PC-3 (cell line): ENCODE measurements at regions not wholly inside any gene's neighbourhood (a gene's known extent, or its start where the extent isn't known, plus 50 kb on each side); places are given as distances from the start of the nearest gene placed in this dataset.

ENCODE experiments used
- ATAC-seq: fragments of 200-7000 bp; cut with Tn5 transposase; 2 replicates; pipeline ENCODE4 v1.9.1; 2020; ENCODE audit warnings: mild to moderate bottlenecking, moderate library complexity
- BruUV-seq: library from RNA; stranded (reverse); fragments of 400-500 nt; replicated peaks from 2 replicates; lab custom pipeline; 2021; lab: Mats Ljungman, UMichigan
- CTCF ChIA-PET: fragments of 300-600 bp; sonication (Branson Sonifier 250); formaldehyde crosslinking; loops from one replicate; lab custom pipeline; 2022; ENCODE audit warnings: antibody characterized with exemption; lab: Charles Lee
- POLR2A ChIA-PET: fragments of 300-600 bp; sonication (Branson Sonifier 250); formaldehyde crosslinking; loops from one replicate; lab custom pipeline; 2022; ENCODE audit warnings: antibody characterized with exemption; ENCODE audit not compliant: unreplicated experiment; lab: Charles Lee
- DNase-seq: peaks from one replicate; pipeline ENCODE4 v3.0.0-alpha.2; 2015
- H2AFZ ChIP-seq: fragments of 300-600 bp; sonication (generic); 2 replicates; pipeline ENCODE4 v1.6.0; 2016; ENCODE audit warnings: antibody characterized with exemption, low read length
- H3F3A ChIP-seq: fragments of 300-600 bp; sonication (generic); one replicate; pipeline ENCODE4 v1.6.0; 2017; ENCODE audit warnings: antibody characterized with exemption, low read length, control low read depth, mild to moderate bottlenecking; ENCODE audit not compliant: unreplicated experiment
- H3K27ac ChIP-seq: fragments of 300-600 bp; sonication (generic); 2 replicates; pipeline ENCODE4 v1.5.1; 2016; ENCODE audit warnings: mild to moderate bottlenecking, low read length
- H3K27me3 ChIP-seq: fragments of 300-600 bp; sonication (generic); 2 replicates; pipeline ENCODE4 v1.6.1; 2016; ENCODE audit warnings: low read length, mixed read lengths
- H3K36me3 ChIP-seq: fragments of 300-600 bp; sonication (generic); 2 replicates; pipeline ENCODE4 v1.6.1; 2016; ENCODE audit warnings: low read depth, mixed run types, low read length, mixed read lengths
- H3K4me1 ChIP-seq: fragments of 300-600 bp; sonication (generic); 2 replicates; pipeline ENCODE4 v1.5.1; 2016; ENCODE audit warnings: low read length; ENCODE audit not compliant: insufficient read depth
- H3K4me2 ChIP-seq: fragments of 300-600 bp; sonication (generic); 2 replicates; pipeline ENCODE4 v1.6.0; 2016; ENCODE audit warnings: low read length
- H3K4me3 ChIP-seq: fragments of 300-600 bp; sonication (generic); 2 replicates; pipeline ENCODE4 v1.5.1; 2016; ENCODE audit warnings: mild to moderate bottlenecking, low read length, mixed read lengths
- H3K79me2 ChIP-seq: fragments of 300-600 bp; sonication (generic); 2 replicates; pipeline ENCODE4 v1.6.1; 2017; ENCODE audit warnings: low read length, mixed read lengths
- H3K9ac ChIP-seq: fragments of 300-600 bp; sonication (generic); 2 replicates; pipeline ENCODE4 v1.6.0; 2016; ENCODE audit warnings: mild to moderate bottlenecking, low read length
- H3K9me2 ChIP-seq: fragments of 300-600 bp; sonication (generic); replicated peaks from 2 replicates; pipeline ENCODE4 v1.6.1; 2016; ENCODE audit warnings: mixed run types, low read length, mixed read lengths
- H3K9me3 ChIP-seq: fragments of 300-600 bp; sonication (generic); 2 replicates; pipeline ENCODE4 v1.6.1; 2016; ENCODE audit warnings: low read length, mixed read lengths
- H4K20me1 ChIP-seq: fragments of 300-600 bp; sonication (generic); 2 replicates; pipeline ENCODE4 v1.6.1; 2016; ENCODE audit warnings: low read length, mixed read lengths
- EZH2 ChIP-seq: fragments of 300-600 bp; sonication (generic); IDR thresholded peaks from one replicate; pipeline ENCODE4 v1.6.1; 2017; ENCODE audit warnings: antibody characterized with exemption, mild to moderate bottlenecking, low read length; ENCODE audit not compliant: unreplicated experiment
- EZH2phosphoT487 ChIP-seq: fragments of 300-600 bp; sonication (generic); IDR thresholded peaks from 2 replicates; pipeline ENCODE4 v1.6.1; 2018; ENCODE audit warnings: mild to moderate bottlenecking, antibody characterized with exemption, low read length, borderline replicate concordance
- intact Hi-C: fragments of 100-400 bp; cut with micrococcal nuclease; formaldehyde crosslinking; loops from 2 replicates; pipeline ENCODE4 v1.9.0; 2023
- TF ChIP-seq, protein P1 (sequence below): fragments of 300-600 bp; sonication (generic); conservative IDR thresholded peaks from 2 replicates; pipeline ENCODE4 v1.5.1; 2017; ENCODE audit warnings: antibody characterized with exemption, low read depth, mild to moderate bottlenecking, low read length

DNA sequence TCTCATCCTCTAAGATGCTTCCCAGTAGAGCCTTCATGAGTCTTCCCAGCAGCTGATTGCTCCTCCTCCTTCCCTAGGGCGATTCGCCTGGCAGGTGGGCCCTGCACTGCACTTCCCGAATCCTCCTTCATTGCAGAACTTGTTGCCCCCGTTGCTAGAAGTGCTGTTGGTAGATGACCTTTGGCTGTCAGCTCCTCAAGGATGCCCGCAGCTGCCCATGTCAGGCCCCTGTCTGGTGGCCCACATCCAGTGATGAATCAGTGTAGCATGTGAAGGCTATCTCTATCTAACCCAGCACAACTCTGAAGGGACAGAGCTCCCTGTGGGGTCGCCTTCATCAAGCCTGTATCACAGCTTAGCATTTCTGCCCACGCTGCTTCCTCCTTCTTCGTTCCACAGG lies 52.1 kb upstream of the F3 start:
- no peaks in the 10 kb centered on the region for H3F3A ChIP-seq
- no peak overlapping the region for H3K4me2 ChIP-seq
- no peaks in the 10 kb centered on the region for H4K20me1 ChIP-seq
- H3K27ac ChIP-seq = no peak overlapping the region
- H2AFZ ChIP-seq = no peak overlapping the region
- H3K4me3 ChIP-seq = no peak overlapping the region
- intact Hi-C loops = no loop called here
- POLR2A ChIA-PET = no interaction called here
- no peaks in the 10 kb centered on the region for H3K27me3 ChIP-seq
- no peak overlapping the region for H3K9ac ChIP-seq
- peaks cover 5% of the 10 kb centered on the region; the same call in 1 of the 2 replicates for H3K4me1 ChIP-seq
- H3K9me2 ChIP-seq = no peaks in the 10 kb centered on the region
- TF ChIP-seq, protein P1, sequence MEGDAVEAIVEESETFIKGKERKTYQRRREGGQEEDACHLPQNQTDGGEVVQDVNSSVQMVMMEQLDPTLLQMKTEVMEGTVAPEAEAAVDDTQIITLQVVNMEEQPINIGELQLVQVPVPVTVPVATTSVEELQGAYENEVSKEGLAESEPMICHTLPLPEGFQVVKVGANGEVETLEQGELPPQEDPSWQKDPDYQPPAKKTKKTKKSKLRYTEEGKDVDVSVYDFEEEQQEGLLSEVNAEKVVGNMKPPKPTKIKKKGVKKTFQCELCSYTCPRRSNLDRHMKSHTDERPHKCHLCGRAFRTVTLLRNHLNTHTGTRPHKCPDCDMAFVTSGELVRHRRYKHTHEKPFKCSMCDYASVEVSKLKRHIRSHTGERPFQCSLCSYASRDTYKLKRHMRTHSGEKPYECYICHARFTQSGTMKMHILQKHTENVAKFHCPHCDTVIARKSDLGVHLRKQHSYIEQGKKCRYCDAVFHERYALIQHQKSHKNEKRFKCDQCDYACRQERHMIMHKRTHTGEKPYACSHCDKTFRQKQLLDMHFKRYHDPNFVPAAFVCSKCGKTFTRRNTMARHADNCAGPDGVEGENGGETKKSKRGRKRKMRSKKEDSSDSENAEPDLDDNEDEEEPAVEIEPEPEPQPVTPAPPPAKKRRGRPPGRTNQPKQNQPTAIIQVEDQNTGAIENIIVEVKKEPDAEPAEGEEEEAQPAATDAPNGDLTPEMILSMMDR = no peak
- no peak for TF ChIP-seq EZH2phosphoT487
- no peaks in the 10 kb centered on the region for H3K9me3 ChIP-seq
- CTCF ChIA-PET = no interaction called here
- no peak for DNase-seq
- no peaks in the 10 kb centered on the region for H3K79me2 ChIP-seq
- no peaks in the 10 kb centered on the region for H3K36me3 ChIP-seq
- no TSS peak for BruUV-seq
- ATAC-seq = no peak

- no peak overlapping the region for H3K4me2 ChIP-seq
- H3K36me3 ChIP-seq = no peaks in the 10 kb centered on the region
- H3K9me3 ChIP-seq = no peaks in the 10 kb centered on the region
- no peak for TF ChIP-seq EZH2phosphoT487
- TF ChIP-seq EZH2 = no peak
- TF ChIP-seq, protein P1 = no peak
- ChIA-PET CTCF (no interaction called here), POLR2A (no interaction called here)
- H3K4me1 ChIP-seq = peaks cover 5% of the 10 kb centered on the region; the same call in 1 of the 2 replicates
- ATAC-seq (no peak), DNase-seq (no peak)
- H3K9me2 ChIP-seq = no peaks in the 10 kb centered on the region
- no peak overlapping the region for H3K27ac ChIP-seq
- H3K9ac ChIP-seq = no peak overlapping the region
- no peaks in the 10 kb centered on the region for H4K20me1 ChIP-seq
- intact Hi-C loops = no loop called here
- H3F3A ChIP-seq = no peaks in the 10 kb centered on the region
- H3K4me3 ChIP-seq = no peak overlapping the region
- no peaks in the 10 kb centered on the region for H3K27me3 ChIP-seq
- H2AFZ ChIP-seq = no peak overlapping the region
- BruUV-seq = no TSS peak
- H3K79me2 ChIP-seq = no peaks in the 10 kb centered on the region
Observed at GRCh38 chr1:94592571-94592920, 51.0 kb upstream of the F3 start.

- ATAC-seq (no peak), DNase-seq (no peak)
- Histone ChIP-seq H3K9ac (no peak overlapping the region), H3K27ac (no peak overlapping the region), H3K4me3 (no peak overlapping the region), H3K9me3 (no peaks in the 10 kb centered on the region), H3K27me3 (no peaks in the 10 kb centered on the region), H3F3A (no peaks in the 10 kb centered on the region), H2AFZ (no peak overlapping the region), H3K9me2 (no peaks in the 10 kb centered on the region), H4K20me1 (no peaks in the 10 kb centered on the region), H3K36me3 (no peaks in the 10 kb centered on the region), H3K79me2 (no peaks in the 10 kb centered on the region), H3K4me1 (peaks cover 5% of the 10 kb centered on the region; the same call in 1 of the 2 replicates), H3K4me2 (no peak overlapping the region)
- no TSS peak for BruUV-seq
- CTCF ChIA-PET = no interaction called here
- TF ChIP-seq, protein P1 = no peak
- TF ChIP-seq EZH2phosphoT487 (no peak), EZH2 (no peak)
- POLR2A ChIA-PET = no interaction called here
- intact Hi-C loops = no loop called here
Observed at GRCh38 chr1:94591823-94592570, 50.4 kb upstream of the F3 start.
